ENCODE measurements at regions not wholly inside any gene's neighbourhood (a gene's known extent, or its start where the extent isn't known, plus 50 kb on each side); places are given as distances from the start of the nearest gene placed in this dataset.

- DNase-seq = no peak
These were observed 140.3 kb downstream of the PJA1 start for GRCh38 chrX:69024931-69025330.

DNA sequence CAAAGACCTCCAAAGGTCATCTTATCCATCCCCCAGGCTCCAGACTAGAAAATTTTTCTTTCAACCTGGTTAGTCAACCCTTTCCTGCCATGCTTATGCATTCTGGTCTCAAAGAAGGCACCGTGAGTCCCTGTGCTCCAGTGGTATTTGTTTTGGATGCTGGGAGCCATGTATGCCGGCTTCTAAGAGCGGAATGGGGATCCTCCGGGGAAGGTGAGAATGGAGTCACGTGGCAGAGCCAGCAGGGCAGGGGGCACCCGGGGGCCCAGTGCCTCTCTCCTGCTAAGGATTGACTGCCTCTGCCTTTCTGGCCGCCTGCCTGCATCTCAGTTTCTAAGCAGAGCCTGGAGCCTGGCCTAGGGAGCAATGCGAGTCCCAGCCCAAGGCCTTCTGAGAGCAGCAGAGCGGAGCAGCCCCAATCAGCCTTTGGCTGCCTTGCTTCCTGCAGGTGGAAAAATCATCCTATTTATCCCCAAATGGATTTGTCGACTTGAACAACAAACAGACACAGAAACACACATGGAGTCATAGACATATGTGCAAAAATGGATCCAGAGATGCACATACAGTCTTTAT, 141.0 kb downstream of the PJA1 start:
- DNase-seq = no peak

DNA sequence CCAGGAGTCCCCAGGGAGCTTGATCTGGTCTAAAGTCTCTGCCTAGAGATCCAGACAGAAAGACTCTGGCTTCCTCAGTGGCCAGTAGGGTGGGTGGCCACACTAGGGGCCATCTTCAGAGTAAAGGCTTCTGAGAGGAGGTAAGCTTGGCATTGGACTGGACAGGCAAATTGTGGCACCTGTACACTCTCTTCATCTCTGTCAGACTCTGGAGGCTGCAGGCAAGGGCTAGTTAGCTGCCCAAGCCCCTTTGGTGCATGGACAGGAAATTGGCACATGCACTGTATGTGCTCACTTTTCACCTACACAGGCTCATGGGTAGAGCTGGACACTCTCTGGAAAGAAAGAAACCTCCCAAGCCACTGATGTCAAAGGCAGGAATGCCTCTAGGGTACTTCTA, 142.8 kb downstream of the PJA1 start:
- DNase-seq = no peak

GRCh38 chrX:69021141-69021960, 143.9 kb downstream of the PJA1 start:
- DNase-seq = no peak

DNA sequence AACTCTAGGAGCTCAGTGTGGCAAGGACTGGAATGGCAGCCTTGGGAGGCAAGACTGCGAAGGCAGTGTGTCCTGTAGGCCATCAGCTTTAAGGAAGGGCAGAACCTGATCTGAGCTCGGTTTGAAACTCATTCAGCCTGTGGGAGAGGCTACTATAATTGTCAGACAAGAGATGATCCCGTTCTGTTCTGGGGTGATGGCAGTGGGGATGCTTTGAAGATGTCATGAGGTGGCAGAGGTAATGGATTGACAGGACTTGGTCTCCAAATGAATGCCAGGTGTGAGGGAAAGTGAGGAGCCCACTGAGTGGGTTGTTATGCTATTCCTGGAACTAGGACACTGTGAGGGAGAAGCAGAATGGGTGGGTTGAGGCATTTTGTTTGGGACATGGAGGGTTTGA, 144.9 kb downstream of the PJA1 start:
- no peak for DNase-seq

DNA sequence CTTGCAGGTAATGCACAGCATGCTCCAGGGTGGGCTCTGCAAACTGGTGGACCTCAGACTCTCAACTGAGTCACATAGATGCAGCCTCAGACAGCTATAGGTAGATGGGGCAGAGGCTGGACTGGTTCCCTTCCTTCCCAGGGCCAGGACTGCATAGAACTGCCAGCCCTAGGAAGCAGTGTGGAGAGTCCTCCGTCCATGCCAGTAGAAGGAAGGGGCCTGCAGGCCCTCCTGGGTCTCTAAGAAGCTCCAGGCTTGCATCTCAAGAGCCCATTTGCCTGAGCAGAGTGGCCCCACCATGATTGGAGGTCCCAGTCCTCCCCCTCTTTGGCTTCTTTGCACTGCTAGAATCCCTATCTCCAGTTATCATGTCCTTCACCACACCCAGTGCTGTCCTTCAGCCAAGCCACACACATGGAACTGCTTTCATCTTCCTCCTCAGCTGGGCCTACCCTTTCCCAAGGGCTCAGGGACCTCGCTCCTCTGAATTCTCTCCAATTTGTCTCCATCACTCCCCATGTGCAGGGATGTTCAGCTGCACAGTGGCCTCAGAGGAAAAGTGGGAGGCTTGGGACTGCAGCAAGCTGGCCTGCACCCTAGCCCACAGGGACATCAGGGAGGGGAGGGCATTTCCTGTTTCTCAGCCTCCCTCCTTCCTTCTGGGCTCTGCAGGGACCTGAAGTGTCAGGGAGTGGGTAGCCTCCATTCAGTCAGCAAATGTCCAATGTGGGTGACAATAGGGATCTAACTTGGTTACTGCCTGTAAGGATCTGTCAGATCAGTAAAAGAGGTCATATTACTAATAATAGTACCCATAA, 146.0 kb downstream of the PJA1 start:
- no peak for DNase-seq

DNA sequence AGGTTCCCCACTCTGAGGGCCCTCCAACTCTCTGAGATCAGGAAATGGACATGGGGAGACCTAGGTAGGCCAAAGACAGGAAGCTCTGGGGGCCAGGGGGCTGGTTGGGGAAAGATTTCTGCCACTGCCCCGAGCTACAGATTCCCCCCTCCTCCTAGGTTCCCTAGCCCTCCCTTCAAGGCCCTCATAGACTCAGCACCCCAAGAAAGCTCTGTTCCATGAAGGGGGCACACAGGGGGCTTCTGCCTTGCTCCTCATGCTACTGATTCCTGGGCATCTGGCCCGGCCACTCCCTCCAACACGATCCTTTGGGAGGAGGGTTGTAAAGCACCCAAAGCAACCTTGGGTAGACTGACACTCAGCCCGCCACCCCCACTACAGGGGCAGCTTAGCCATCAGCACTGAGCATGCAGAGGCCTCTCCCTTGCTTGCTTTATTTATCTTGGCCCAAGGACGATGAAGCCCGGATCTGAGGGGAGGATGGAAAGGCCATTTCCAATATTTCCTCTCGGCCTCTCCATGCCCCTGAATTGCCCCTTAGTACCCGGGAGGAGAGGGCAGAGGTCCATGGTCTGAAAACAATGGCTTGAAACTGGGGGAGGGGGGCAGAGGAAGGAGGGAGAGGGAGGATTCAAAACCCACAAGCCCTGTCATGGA, 146.7 kb downstream of the PJA1 start:
- DNase-seq = no peak

GRCh38 chrX:69016293-69016941, 148.8 kb downstream of the PJA1 start:
- DNase-seq = no peak

DNA sequence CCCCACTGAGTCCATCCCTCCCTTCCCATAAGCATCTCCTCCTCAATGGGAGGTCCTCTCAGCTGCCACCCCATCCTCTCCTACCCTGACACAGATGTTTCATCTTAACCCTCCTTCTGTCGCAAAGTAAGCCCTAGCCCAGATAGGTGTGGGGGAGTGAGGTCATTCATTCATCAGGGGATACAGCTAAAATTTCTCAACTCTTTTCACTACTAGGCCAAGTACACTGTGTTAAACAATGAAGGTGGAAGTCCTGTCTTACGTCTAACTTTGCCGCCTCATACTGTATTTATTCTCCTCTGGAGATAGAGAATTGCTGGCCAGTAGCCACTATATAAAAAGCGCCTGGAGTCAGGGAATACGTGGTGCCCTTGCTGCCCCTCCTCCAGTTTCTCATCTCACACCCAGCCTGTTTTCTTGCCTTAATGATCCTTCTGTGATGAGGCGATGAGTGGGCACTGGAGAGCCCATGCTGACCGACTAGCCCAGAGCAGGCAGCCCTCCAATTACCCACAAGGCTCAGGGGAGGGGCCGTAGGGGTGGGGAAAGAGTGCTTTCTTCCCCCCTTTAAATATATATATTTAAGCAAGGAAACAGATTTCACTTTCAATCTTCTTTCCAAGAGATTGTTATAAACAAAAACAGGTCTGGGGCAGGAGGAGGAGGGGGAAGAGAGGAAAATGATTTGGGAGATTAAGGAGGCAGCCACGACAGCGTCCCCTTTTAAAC, 149.5 kb downstream of the PJA1 start:
- no peak for DNase-seq

DNA sequence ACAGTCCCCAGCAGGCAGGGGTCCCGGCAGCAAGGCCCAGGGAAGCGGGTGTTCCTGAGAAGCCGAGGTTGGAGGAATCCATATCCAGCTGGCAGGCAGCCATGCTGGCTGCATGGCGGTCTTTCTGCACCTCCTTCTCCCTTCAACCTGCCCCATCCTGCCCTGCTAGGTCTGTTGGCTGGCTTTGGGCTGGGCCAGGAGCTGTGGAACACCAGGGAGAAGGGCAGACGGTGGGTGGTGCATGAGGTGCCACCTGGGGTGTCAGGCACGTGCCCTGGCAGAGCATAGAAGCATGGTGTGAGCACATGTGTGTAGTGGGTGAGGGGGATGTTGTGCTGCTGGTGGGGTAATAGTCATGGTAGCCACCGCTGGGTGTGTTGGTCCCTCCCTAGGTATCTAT, 150.1 kb downstream of the PJA1 start:
- DNase-seq = no peak

DNA sequence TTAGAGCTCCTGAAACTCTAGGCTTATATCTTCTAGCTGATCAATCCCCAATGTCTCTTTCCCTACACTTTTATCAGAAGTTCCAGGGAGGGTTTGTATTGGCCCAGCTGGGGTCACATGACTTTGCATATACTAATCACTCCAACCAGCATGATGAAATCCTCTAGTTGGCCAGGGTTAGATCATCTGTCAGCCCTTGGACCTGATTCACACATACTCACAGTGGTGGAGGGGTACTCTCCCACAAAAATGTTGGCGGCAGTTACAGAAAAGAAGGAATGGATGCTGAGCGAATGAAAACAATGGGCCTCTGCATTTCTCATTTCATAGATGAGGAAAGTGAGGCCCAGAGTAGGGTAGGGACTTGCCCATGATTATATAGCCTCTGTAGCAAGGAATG, 151.1 kb downstream of the PJA1 start:
- no peak for DNase-seq

DNA sequence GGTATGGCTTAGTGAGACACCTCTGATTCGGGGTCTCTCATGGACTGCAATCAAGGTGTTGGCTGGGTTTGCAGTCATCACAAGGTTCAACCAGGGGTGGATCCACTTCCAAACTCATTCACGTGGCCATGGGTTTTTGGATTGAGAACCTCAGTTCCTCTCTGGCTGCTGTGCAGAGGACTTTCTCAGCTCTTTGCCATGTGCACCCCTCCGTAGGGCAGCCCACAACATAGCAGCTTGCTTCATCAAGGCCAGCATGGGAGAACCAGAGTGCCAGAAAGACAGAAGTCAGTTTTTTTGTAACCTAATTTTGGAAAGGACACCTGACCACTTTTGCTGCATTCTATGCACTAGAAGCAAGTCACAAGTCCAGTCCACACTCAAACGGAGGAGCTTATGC, 154.9 kb downstream of the PJA1 start:
- no peak for DNase-seq

- DNase-seq = no peak
These were observed 164.4 kb downstream of the PJA1 start for GRCh38 chrX:69000877-69001276.

GRCh38 chrX:68999931-69000330, 165.3 kb downstream of the PJA1 start:
- no peak for DNase-seq

DNA sequence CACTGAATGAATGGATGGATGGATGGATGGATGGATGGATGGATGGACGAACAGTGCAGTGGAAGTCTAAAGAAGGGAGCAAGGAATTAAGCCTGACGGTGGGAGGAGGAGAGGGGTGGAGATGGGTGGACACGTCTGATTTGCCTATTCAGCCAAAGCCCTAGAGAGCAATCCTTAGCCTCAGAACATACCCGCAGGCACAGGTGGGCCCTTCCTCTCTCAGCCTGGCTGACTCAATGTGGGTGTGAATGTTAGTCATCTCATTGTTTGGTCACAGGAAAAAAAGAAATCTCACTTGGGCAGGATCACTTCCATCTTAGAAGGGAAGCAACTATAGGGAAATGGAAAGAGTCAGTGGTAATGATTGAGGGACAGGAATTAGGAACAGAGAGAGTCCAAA, 165.9 kb downstream of the PJA1 start:
- no peak for DNase-seq

DNA sequence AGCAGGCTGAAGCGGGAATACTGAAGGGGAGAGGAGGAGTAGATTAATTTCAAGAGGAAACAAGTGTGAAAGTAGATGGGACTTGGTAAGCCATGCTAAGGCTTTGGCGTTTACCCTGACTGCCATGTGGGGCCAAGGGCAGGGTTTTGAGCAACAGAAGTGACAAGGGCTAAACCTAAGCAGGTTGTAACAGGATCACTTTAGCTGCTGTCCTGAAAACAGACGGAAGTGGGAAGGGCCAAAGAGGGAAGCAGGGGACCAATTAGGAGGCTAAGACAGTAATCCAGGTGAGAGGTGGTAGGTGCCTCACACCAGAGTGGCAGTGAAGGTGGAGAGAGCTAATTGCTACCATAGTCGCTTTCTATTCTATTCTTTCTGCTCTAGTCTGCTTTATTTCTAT, 166.5 kb downstream of the PJA1 start:
- no peak for DNase-seq

GRCh38 chrX:68997911-68998310, 167.3 kb downstream of the PJA1 start:
- DNase-seq = no peak

DNA sequence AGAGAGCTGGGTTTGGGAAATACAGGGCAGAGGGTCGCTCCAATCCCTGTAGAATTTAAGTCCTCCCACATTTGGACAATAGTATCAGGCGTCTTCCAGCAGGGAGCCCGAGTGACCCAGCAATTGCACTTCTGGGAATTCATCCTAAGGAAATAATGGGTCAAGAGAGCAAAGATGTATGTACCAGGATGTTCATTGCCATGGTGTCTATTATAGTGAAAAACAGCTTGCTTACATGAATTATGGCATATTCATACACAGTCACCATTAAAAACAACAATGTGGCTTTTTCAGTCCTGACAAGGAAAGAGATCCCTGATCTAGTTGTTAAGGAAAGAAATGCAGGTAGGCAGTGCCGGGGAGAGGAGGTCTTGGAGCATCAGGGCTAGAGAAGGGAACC, 167.7 kb downstream of the PJA1 start:
- DNase-seq = no peak

- no peak for DNase-seq
These were observed 167.1 kb downstream of the EFNB1 start for GRCh38 chrX:68995780-68996551.

DNA sequence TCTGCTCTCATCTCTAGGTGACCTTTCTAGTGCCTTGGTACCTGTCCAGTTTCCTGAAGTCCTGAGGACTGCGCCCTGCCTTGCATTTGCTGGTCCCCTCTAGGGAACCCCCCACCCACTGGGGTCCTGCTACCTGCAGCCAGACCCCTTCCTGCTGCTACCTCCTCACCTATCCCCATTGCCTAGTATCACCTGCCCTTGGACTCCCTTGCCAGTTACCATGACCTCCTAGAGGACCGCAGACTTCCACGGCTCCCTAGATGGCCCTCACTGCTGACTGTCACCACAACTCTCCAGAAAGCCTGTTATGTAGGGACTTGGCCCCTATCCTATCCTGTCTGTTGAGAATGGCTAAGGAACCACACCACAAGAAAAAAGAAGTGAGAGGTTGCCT, 166.6 kb downstream of the EFNB1 start:
- no peak for DNase-seq

DNA sequence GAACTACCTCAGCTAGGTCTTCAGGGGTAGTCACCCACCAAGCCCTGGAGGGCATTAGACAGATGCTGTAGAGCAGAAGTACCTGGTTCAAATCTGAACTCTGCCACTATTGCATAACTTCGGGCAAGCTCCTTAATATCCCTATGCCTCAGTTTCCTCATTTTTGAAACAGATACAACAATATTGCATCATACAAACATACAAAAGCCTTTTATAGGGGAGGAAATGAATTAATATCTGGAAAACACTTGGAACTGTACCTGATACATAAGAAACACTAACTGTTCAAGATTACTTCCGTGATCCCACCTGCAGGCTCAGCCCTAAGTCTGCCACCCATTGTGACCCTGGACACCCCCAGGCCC, 166.1 kb downstream of the EFNB1 start:
- no peak for DNase-seq

All from activated T-cell treated with anti-CD3 and anti-CD28 coated beads, Interleukin-2, amount 50 U/mL, for 48 hours (primary cell).